Type B pancreatic cell (in vitro differentiated cells): ENCODE measurements at regions not wholly inside any gene's neighbourhood (a gene's known extent, or its start where the extent isn't known, plus 50 kb on each side); places are given as distances from the start of the nearest gene placed in this dataset.

Experiments
- DNase-seq: peaks from one replicate; pipeline ENCODE4 v3.0.0; 2021; ENCODE audit warnings: mixed read lengths; ENCODE audit not compliant: unreplicated experiment; ENCODE audit errors: extremely low spot score
- H3K27ac Mint-ChIP-seq: 2 replicates; pipeline ENCODE4 v1.8.0; 2021; ENCODE audit warnings: mild to moderate bottlenecking, mixed read lengths
- H3K27me3 Mint-ChIP-seq: 2 replicates; pipeline ENCODE4 v1.8.0; 2021; ENCODE audit warnings: mixed read lengths
- H3K36me3 Mint-ChIP-seq: 2 replicates; pipeline ENCODE4 v1.8.0; 2021; ENCODE audit warnings: mixed read lengths
- H3K4me1 Mint-ChIP-seq: one replicate; pipeline ENCODE4 v1.8.0; 2021; ENCODE audit warnings: mixed read lengths; ENCODE audit not compliant: unreplicated experiment
- H3K4me3 Mint-ChIP-seq: 2 replicates; pipeline ENCODE4 v1.8.0; 2021; ENCODE audit warnings: mild to moderate bottlenecking, mixed read lengths
- H3K9me3 Mint-ChIP-seq: 2 replicates; pipeline ENCODE4 v1.8.0; 2021; ENCODE audit warnings: mixed read lengths
- CTCF ChIP-seq: fragments of 200-600 bp; sonication (generic); conservative IDR thresholded peaks from 2 replicates; pipeline ENCODE4 v1.5.0; 2021; ENCODE audit warnings: antibody characterized with exemption, mild to moderate bottlenecking

DNA sequence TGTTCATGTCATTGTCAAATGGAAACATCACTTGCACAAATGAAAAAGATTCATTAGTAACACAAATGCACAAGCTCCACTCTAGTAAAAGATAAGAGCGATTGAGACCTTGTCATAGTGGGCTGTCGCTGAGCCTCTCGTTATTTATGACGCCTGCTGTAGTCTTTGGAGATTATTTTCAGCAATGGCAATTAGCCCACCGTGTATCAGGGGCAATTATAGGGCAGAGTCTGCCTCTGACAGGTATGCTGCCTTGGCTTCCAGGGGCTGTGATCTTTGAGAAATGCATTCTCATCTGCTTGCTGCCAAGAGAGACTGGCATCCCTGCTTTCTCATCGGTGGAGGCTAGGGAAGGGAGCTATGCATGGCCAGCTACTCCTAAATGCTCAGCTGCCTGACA, 426.8 kb upstream of the CLINT1 start:
- peaks cover 10% of the 10 kb centered on the region for H3K4me1 Mint-ChIP-seq
- no peaks in the 10 kb centered on the region for H3K36me3 Mint-ChIP-seq
- no peak for TF ChIP-seq CTCF
- H3K27me3 Mint-ChIP-seq, result peaks cover 5% of the 10 kb centered on the region
- H3K9me3 Mint-ChIP-seq, result peaks cover 5% of the 10 kb centered on the region
- H3K27ac Mint-ChIP-seq, result no peak overlapping the region
- no peak overlapping the region for H3K4me3 Mint-ChIP-seq
- DNase-seq, result no peak

- Mint-ChIP-seq H3K4me1 (peaks cover 10% of the 10 kb centered on the region), H3K27me3 (no peaks in the 10 kb centered on the region), H3K27ac (no peak overlapping the region), H3K9me3 (peaks cover 5% of the 10 kb centered on the region), H3K36me3 (no peaks in the 10 kb centered on the region), H3K4me3 (no peak overlapping the region)
- no peak for DNase-seq
- TF ChIP-seq CTCF, result peak; percentile 28
These were observed 425.3 kb upstream of the CLINT1 start for GRCh38 chr5:158284242-158284641.

GRCh38 chr5:158283397-158283796, 424.5 kb upstream of the CLINT1 start:
- Mint-ChIP-seq H3K4me3 (no peak overlapping the region), H3K27me3 (no peaks in the 10 kb centered on the region), H3K27ac (no peak overlapping the region), H3K36me3 (no peaks in the 10 kb centered on the region), H3K4me1 (peaks cover 10% of the 10 kb centered on the region), H3K9me3 (peaks cover 5% of the 10 kb centered on the region)
- TF ChIP-seq CTCF, result no peak
- no peak for DNase-seq

GRCh38 chr5:158278216-158278925, 419.4 kb upstream of the CLINT1 start:
- Mint-ChIP-seq H3K9me3 (peaks cover 5% of the 10 kb centered on the region), H3K4me1 (no peaks in the 10 kb centered on the region), H3K4me3 (no peak overlapping the region), H3K27me3 (peaks cover 5% of the 10 kb centered on the region), H3K27ac (no peak overlapping the region), H3K36me3 (peaks cover 4% of the 10 kb centered on the region)
- DNase-seq, result no peak
- TF ChIP-seq CTCF, result no peak

DNA sequence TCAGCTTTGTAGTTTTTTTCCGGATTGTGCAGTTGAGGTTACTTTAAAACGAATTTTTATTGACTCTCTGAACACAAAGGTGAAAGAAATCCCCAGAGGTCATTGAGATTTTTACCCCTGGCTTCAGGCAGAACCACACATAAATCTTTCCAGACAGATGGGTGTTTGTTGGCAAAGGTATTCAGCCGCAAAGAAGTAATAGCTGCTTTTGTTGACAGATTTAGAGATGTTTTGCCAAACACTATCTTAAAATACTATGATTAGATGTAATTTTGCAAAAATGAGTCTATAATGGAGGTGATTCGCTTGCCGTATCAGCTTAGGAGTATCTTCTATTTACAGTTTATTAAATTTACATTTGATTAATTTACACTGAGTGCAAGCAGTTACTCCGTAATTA, 418.3 kb upstream of the CLINT1 start:
- peaks cover 5% of the 10 kb centered on the region for H3K9me3 Mint-ChIP-seq
- peaks cover 4% of the 10 kb centered on the region for H3K36me3 Mint-ChIP-seq
- no peak overlapping the region for H3K4me3 Mint-ChIP-seq
- H3K4me1 Mint-ChIP-seq, result peaks cover 7% of the 10 kb centered on the region
- H3K27ac Mint-ChIP-seq, result no peak overlapping the region
- no peak for DNase-seq
- peaks cover 5% of the 10 kb centered on the region for H3K27me3 Mint-ChIP-seq
- no peak for TF ChIP-seq CTCF
